Embryonic facial prominence (tissue), 1 donor: ENCODE measurements at regions not wholly inside any gene's neighbourhood (a gene's known extent, or its start where the extent isn't known, plus 50 kb on each side); places are given as distances from the start of the nearest gene placed in this dataset.
"Not testable (repeated sequence)": the region's sequence is repeated elsewhere in the genome, so short reads cannot be mapped to it uniquely, and the experiment has no call there.

Source experiments
- DNase-seq: peaks from one replicate; pipeline ENCODE4 v3.0.0-alpha.2; 2016; ENCODE audit errors: extremely low spot score

- DNase-seq: no peak
These were observed 65.0 kb upstream of the IQSEC1 start for GRCh38 chr3:13137941-13138832.

DNA sequence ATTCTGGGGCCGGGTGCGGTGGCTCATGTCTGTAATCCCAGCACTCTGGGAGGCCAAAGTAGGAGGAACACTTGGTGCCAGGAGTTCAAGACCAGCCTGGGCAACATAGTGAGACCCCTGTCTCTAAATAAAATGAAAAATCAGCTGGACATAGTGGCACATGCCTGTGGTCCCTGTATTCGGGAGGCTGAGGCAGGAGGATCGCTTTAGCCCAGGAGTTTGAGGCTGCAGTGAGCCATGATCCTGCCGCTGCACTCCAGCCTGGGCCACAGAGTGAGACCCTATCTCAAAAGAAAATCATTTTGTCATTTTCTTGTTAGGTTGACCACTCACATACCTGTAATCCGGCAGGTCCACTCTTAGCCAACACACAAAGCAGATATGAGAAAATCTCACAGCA is 63.6 kb upstream of the IQSEC1 start:
- not testable (repeated sequence) for DNase-seq

- DNase-seq: no peak
These were observed 63.2 kb upstream of the IQSEC1 start for GRCh38 chr3:13136426-13136825.

DNA sequence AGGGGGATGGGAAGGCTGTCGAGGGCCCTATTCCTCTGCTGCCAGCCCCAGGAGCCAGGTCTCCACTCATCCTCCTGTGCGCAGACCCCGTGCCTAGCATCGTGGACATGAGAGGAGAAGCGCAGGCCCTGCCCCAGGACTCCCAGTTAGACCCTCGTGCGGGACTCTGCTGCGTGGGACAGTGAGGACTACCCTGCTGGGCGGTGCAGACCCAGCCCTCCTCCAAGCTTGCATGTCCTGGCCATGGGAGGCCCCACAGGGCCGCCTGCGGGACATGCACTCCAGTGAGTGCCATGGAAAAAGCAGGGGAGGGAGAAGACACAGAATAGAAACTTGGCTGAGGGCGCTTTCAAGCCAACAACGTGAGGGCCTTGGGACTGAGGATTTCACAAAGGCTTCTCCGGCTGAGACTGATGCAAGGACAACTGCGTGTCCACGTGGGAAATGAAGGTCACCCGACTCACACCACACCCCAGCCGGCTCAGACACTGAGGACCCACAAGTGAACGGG is 62.6 kb upstream of the IQSEC1 start:
- DNase-seq: no peak

DNA sequence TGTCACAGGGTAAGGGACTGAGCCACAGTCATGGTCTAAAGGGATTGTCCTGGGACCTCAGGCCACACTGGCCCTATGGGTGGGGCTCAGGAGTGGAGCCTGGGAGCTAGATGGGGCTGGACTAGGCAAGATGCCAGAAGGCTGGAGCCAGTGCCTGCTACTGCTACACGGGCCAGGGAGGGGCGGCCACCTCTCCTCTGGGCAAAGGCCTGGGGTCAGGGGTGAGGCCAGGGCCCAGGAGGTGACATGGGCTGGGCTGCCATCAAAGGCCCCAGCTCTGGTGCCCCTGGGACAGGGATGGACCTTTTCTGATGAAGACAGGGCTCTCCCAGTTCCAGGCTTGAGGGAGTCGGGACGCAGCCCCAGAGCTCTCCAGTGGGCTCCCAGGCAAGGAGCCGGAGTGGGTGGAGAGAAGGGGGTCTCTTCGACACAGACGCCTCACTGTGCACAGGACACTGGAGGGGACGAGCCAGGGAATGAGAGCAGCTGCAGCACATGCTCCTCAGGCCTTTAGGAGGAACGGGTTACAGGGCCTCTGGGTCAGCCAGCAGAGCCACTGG is 62.1 kb upstream of the IQSEC1 start:
- DNase-seq: no peak

DNA sequence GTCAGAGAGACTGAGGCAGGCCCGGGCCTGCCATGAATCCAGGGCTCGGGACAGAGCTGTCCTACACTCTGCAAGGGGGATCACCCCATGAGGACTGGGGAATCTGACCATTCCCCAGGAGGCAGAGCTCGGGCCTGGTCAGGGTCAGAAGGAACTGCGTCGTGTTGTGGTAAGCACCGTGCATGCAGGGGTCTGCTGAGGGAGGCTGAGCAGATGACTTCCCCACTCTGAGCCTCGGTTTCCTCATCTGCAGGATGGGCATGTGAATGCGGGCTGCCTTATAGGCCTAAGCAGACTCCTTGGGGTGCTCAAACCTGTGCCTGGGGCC is 61.6 kb upstream of the IQSEC1 start:
- no peak for DNase-seq

DNA sequence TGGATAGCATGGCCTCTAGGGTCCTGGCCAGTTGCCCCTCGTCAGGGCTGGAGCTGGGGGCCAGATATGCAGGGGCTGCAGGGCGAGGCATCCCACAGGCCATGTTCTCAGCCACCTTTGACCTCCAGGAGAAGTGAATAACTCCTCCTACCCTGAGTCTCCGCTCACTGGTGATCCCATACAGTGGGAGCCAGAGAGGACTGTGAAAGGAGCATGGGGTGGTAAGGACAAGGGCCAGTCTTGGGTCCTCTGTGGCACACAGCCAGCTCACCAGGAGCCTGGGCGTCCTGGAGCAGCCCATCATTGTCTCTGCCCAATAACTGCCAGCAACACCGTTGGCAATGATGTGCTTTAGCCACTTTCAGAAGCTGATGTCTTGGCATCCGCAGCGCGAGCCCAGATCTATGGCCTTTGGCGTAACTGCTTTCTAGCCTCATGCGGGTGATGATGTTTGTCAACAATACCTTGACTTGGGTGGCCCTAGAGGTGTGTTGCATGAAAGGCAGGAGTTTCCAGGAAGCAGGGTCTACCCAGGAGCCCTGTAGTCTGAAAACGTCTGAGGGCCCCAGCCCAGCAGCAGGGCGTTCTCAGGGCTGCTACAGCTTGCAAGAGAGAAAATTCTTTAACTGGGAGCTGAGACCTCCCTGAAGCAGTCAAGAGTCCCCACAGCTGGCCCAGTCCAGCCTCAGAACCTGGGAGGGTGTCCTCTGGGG is 61.1 kb upstream of the IQSEC1 start:
- DNase-seq: no peak

DNA sequence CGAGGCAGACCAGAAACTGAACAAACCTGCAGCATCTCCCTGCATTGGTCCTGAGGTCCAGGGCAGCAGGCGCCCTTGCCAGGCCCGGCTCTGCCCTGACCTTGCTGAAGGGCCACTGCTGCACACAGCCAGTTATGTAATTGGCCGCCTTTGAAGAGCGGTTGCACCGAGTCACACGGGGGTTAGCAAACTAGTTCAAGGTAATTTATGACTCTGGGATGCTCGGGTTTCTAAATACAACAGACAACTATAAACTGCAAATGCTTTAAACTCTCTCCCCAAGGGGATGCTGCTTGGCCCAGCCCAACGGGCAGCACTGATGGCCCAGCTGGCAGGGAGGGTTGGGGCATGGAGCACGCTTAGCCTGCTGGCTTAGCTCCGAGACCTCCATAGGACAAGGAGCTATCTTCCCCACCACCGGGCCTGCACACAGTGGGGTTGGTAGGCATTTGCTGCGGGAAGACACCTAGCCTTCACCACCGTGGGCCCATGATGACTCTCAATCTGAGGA is 60.3 kb upstream of the IQSEC1 start:
- no peak for DNase-seq

- DNase-seq: no peak
These were observed 59.6 kb upstream of the IQSEC1 start for GRCh38 chr3:13132731-13133410.

GRCh38 chr3:13132281-13132680 is 59.1 kb upstream of the IQSEC1 start:
- DNase-seq: no peak

- no peak for DNase-seq
These were observed 57.4 kb upstream of the IQSEC1 start for GRCh38 chr3:13130464-13131193.

GRCh38 chr3:13125092-13126015 is 52.1 kb upstream of the IQSEC1 start:
- DNase-seq: no peak

DNA sequence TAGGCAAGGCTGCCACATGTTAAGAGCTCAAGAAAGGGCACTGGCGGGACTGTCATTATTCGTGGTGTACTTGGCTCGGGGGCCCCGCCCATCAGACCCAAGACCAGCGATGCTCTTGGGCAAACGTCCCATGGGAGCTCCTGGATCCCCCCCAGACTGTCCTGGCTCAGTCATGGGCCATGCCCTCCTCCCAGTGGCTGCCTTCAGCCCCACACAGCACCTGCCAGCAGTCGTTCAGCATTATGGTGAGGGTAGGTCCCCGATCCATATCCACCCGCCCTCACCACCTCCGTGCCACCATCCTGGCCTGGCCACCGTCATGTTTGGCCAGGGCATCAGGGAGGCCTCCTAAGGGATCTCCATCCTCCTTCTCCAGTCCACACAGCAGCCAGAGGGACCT is 51.4 kb upstream of the IQSEC1 start:
- no peak for DNase-seq

DNA sequence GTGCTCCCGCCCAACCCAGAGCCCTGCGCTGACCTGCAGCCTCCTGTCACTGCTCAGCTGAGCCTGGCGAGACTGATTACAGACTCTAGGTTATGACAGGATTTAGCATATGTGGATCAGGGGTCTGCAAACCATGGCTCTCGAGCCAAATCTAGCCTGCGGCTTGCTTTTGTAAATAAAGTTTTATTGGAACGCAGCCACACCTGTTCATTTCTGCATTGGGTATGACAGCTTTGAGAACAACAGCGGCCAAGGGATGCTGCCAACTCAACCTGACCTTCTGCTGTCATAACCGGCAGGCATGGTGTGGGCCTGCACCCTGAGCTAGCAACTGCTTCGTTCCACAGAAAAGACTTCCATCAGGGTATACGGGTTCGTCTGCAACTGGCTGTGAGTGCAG is 50.5 kb upstream of the IQSEC1 start:
- DNase-seq: no peak

DNA sequence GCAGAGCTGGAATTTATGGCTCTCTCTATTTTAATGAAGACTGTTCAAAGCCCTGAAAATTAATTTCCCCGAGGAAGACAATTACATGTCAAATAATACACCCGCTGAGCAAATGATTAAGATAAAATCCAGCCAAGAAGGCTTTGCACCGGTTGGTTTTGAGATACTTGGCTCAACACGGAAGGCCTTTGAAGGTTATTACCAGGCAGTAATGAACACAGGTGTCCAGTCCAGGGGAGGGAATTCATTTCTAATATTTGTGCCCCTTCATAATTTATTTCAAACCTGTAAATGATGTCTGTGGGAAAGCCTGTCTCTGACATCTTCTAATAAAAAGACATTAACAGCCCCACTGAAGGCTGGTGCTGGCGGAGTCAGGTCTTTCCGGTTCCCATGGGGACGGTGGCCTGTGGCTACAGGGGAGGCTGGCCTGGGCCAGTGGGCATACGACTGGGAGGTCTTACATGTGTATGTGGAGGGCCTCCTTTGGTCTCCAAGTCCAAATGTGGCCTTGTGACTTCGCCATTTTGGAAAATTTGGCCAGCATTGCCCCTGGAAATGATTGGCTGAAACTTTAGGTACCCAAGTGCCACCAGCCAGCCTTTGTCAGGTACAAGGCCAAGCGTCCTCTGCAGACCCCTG is 49.9 kb upstream of the IQSEC1 start:
- no peak for DNase-seq
